Caki2 (cell line): ENCODE measurements at regions not wholly inside any gene's neighbourhood (a gene's known extent, or its start where the extent isn't known, plus 50 kb on each side); places are given as distances from the start of the nearest gene placed in this dataset.

Source experiments
- DNase-seq: peaks from one replicate; pipeline ENCODE4 v3.0.0-alpha.2; 2015; ENCODE audit warnings: low read depth
- in situ Hi-C: cut with HindIII; loops from 2 replicates; pipeline ENCODE4 v1.10.0; 2016; ENCODE audit warnings: low sequenced_read_pairs, low pct_unique_long_range_greater_than_20kb, mixed read lengths

DNA sequence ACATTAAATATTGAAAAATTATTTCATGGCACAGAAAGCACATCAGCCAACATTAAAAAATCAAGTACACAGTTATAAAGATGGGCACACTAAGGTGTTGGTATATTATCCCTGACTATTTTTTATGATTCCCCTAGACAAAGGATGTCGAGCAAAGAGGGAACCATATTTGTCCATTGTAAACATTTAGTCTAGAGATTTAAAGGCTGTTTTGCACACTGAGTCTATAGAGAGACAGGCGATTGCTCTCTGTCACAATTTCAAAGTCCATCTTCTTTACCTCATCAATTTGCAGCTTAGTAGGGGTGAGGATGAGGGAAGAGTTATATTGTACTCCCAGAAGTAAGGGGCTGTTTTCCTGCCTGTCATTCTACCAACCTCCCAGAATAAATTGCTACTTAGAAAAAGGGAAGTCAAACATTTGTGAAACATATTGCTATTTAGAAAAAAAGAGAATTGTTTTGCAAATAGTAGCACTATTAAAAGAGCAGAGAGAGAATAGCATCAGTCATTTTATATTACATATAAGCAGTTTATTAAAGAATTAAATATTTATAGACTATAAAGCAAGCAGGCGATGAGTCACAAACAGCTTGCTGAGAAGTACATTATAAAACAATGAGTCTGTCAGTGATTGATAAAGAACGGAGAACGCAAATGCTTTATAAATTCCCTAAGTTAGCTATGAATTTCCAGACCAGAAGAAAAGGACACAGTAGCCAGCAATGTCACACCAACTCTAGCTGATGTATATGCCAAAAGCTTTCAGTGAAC lies 270.6 kb upstream of the PMFBP1 start:
- in situ Hi-C loops: no loop called here

DNA sequence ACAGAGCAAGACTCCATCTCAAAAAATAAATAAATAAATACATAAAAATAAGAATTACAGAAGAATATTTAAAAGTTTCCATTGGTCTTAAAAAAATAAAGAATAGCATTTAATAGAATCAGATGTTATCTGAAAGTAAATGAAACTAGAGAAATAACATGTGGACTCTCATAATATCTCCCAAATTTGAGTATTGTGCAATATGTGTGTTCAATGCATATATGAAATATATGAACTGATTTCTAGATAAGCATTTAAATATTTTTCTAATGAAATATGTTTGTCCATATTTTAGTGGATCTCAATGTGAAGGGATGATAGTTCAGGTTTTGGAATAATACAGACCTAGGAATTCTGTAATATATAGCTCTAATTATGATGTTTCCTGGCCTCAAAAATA lies 265.9 kb upstream of the PMFBP1 start:
- in situ Hi-C loops: no loop called here
- no peak for DNase-seq

More for the DNA sequence above, 270.6 kb upstream of the PMFBP1 start:
- no peak for DNase-seq

- peak; percentile 12 for DNase-seq
- in situ Hi-C loops: no loop called here
Measured at GRCh38 chr16:72434159-72434558, 262.2 kb upstream of the PMFBP1 start.

DNA sequence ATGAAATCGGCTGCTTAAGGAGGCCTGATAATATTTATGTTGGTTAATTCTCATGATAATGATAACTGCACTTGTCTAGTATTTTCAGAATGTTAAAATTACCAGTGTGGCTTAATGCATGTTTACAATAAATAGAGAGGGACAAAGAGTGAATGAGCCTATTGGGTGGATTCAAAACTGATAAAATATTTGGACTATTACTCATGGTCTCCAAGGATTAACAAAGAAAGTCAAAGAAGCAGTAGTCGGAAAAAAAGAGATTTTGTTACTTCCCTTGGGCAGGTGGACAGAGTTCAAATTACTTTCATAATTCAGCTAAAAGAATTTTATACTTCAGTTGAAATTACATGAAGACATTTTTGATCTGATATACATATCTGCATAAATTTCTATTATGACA lies 258.2 kb upstream of the PMFBP1 start:
- in situ Hi-C loops: no loop called here
- no peak for DNase-seq

DNA sequence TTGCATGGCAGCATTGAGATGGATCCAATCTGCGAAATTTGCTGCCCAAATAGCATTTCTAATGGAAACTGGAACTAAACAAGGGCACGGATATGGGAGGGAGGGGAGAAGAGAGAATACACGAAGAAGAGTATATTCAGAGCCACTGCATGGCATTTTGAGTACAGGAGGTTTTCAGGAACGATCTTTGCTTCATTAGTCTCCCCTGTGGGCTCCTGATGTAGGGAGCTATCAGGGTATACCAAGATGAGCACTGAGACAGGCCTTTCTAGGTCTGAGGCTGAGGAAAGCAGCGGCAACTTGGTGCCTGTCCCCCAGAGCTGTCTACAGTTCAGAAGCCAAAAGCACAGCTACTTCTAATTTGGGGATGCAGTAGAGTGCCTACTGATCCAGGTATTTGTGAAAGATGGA lies 257.7 kb upstream of the PMFBP1 start:
- in situ Hi-C loops: no loop called here
- DNase-seq: no peak

DNA sequence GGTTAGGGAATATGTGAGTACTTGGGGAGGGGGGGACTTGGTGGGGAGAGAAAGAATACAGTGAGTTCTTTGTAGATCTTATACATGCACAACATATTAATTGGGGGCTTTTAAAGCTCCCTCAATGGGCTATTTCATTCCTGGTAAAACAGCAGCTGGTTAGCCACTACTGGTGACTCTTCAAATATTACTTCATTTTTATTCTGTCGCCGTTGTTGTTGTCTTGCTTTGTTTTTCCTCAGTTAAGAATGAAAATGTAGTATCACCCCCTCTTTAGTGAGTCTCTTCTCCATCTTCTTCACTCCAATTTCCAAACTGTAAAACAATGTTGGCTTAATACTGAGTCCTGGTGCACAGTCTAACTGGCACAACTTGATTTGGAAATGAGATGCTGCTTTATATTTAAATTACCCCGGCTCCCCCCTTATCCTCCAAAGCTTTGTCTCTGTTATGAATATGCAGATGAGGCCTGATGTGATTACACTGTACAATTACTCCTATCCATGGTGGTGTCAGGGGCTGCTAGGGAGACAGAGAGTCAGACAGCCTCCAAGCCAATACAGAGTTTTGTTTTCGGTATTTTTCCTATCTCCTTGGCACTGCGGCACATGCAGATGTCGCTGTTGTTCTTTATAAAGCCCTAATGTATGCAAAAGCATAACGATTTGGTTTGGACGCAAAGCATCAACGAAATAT lies 256.9 kb upstream of the PMFBP1 start:
- no peak for DNase-seq
- in situ Hi-C loops: no loop called here

- in situ Hi-C loops: no loop called here
Measured at GRCh38 chr16:72427783-72428331, 255.9 kb upstream of the PMFBP1 start.

DNA sequence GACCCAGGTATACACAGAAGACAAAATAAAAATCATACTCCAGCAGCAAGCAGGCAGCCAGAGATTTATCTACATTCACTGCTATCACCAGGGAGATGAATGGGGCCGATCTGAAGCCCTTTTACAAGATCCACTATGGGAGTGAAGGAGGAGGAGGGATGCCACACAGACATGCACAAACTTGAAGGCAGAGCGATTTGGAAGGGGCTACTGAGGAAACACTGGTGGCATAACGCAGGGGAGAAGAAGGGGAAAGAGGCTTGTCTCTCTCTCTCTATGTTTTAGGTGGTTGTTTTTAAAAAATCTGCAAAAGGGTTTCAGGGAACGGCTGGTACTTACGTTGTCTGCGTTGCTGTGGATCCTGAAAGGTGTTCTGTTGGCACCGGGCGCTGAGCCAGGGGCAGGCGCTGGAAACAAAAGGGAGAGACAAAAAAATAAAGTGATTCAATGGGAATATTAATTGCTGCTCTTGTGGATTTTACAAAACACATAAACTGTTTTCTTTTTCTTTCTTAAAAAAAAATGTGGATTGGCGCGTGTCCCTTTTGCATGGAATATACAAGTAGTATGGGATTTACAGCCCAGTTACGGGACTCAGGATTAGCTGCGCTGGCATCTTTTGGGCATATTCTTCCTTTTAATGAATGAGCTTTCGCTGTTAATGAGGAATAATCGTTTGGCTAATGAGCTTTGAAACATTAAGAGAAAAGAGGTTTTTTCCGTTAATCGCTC lies 255.3 kb upstream of the PMFBP1 start:
- in situ Hi-C loops: no loop called here

More at GRCh38 chr16:72427783-72428331, 255.9 kb upstream of the PMFBP1 start:
- no peak for DNase-seq

DNA sequence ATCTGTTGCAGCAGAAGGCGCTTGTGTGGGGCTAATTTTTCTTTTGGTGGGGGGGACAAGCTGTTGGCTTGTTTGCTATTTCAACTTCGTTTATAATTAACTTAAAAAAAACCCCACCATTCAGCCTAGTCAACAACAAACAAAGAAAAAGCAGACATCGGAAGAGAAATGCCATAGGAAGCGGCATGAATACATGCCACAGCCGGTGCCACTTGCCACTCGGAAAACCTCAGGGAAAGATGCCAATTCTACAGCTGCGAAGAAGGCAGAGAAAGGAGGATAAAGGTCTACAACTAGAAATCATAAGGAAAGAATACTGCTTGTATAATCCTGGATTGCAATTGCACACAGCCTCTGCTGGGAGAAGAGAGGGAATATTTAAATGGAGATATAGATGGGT lies 254.4 kb upstream of the PMFBP1 start:
- DNase-seq: no peak
- in situ Hi-C loops: no loop called here

More for the DNA sequence above, 255.3 kb upstream of the PMFBP1 start:
- no peak for DNase-seq

- in situ Hi-C loops: no loop called here
- no peak for DNase-seq
Measured at GRCh38 chr16:72425571-72426341, 253.8 kb upstream of the PMFBP1 start.

GRCh38 chr16:72424757-72425156 lies 252.8 kb upstream of the PMFBP1 start:
- DNase-seq: no peak
- in situ Hi-C loops: no loop called here

GRCh38 chr16:72422308-72422897 lies 250.4 kb upstream of the PMFBP1 start:
- no peak for DNase-seq
- in situ Hi-C loops: no loop called here

DNA sequence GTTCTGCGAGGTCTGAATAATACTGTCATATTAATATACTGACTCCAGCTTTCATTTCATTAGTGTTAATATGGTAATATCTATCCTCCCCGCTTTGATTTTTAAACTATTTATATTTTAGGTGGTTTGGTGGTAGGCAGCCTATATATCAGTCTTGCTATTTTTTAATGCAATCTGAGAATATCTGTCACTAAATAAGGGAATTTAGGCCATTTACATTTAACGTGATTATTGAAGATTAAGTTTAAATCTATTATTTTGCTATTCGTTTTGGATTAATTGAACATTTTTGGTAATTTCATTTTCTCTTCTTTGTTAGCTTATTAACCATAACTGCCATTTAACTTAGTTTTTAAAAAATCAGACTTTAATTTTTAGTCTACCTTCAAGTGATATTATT lies 247.7 kb upstream of the PMFBP1 start:
- no peak for DNase-seq
- in situ Hi-C loops: no loop called here

DNA sequence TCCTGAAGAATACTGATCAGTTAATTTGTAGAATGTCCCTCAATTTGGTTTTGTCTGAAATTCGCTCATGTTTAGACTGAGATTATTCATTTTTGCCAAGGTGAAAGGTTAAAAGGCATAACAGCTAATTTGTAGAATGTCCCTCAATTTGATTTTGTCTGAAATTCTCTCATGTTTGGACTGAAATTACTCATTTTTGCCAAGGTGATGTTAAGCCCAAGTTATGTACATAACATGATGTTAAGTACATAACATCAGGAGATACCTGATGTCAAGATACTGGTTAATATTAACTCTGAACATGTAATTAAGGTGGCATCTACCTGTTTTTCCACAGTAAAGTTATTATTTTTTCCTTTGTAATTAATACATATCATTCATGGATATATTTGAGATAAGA lies 243.4 kb upstream of the PMFBP1 start:
- in situ Hi-C loops: no loop called here
- no peak for DNase-seq

DNA sequence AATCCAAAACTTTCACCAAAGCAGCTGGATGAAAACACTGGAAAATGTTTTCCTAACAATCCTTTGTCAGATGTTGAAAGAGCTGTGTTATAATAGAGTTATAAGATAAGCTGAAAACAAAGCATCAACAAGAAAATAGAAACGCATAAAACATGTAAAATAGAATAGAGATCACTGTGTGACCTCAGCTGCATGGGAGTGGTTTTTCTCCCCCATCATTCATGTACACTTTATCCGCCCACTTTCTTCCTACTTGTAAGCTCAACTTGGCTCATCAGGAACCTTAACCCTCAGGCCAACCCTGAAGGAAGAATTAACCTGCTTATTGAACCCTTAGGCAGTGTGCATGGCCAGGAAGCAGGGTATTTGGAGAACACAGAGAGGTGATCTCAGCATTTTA lies 238.5 kb upstream of the PMFBP1 start:
- in situ Hi-C loops: no loop called here
- DNase-seq: no peak

DNA sequence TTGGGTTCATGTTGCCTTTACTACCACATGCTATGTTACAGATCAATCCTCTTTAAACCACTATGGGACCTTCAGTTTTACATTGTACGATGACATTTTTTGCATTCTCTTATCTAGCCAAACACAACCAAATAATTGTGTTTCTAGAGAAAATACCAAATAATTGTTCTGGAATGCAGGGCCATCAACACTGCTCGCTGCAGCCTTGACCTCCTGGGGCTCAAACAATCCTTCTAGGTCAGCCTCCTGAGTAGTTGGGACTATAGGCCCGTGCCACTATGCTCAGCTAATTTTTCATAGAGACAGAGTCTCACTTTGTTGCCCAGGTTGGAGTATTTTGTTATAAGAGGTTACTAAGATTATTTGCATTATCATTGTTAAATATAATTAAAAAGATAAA lies 237.5 kb upstream of the PMFBP1 start:
- DNase-seq: no peak
- in situ Hi-C loops: no loop called here

GRCh38 chr16:72406390-72406789 lies 234.4 kb upstream of the PMFBP1 start:
- in situ Hi-C loops: no loop called here
- DNase-seq: no peak

GRCh38 chr16:72404299-72404698 lies 232.3 kb upstream of the PMFBP1 start:
- no peak for DNase-seq
- in situ Hi-C loops: no loop called here
